D721Med (cell line): ENCODE measurements at regions not wholly inside any gene's neighbourhood (a gene's known extent, or its start where the extent isn't known, plus 50 kb on each side); places are given as distances from the start of the nearest gene placed in this dataset.
"Not testable (repeated sequence)": the region's sequence is repeated elsewhere in the genome, so short reads cannot be mapped to it uniquely, and the experiment has no call there.

Source experiments
- DNase-seq: peaks from one replicate; pipeline ENCODE4 v3.0.0; 2011; ENCODE audit warnings: low spot score; ENCODE audit not compliant: insufficient read length
- FAIRE-seq: peaks from 2 replicates; lab custom pipeline; 2011; peaks lifted over from hg19 to GRCh38; lab: Jason Lieb, UNC
- CTCF ChIP-seq: IDR thresholded peaks from 2 replicates; pipeline ENCODE4 v1.5.1; 2012; ENCODE audit warnings: mild to moderate bottlenecking, control low read depth; ENCODE audit not compliant: insufficient read depth; ENCODE audit errors: missing control alignments

GRCh38 chr2:143996974-143997373 lies 522.9 kb downstream of the ZEB2 start:
- FAIRE-seq, result peak; percentile 25
- DNase-seq, result no peak
- no peak for TF ChIP-seq CTCF

- FAIRE-seq (no peak), DNase-seq (no peak)
- no peak for TF ChIP-seq CTCF
Observed at GRCh38 chr2:143994961-143995360, 525.0 kb downstream of the ZEB2 start.

- DNase-seq, FAIRE-seq: not testable (repeated sequence)
Observed at GRCh38 chr2:143991596-143991995, 528.3 kb downstream of the ZEB2 start.

- DNase-seq (no peak), FAIRE-seq (no peak)
- no peak for TF ChIP-seq CTCF
Observed at GRCh38 chr2:143988082-143988481, 531.8 kb downstream of the ZEB2 start.

- DNase-seq, result no peak
- no peak for FAIRE-seq
- no peak for TF ChIP-seq CTCF
Observed at GRCh38 chr2:143981428-143981827, 538.5 kb downstream of the ZEB2 start.

GRCh38 chr2:143977356-143977755 lies 542.6 kb downstream of the ZEB2 start:
- FAIRE-seq, result no peak
- no peak for DNase-seq
- no peak for TF ChIP-seq CTCF

GRCh38 chr2:143975216-143975615 lies 544.7 kb downstream of the ZEB2 start:
- TF ChIP-seq CTCF, result no peak
- no peak for FAIRE-seq
- no peak for DNase-seq

- DNase-seq (no peak), FAIRE-seq (no peak)
Observed at GRCh38 chr2:143974262-143974661, 545.7 kb downstream of the ZEB2 start.

More at GRCh38 chr2:143974262-143974661, 545.7 kb downstream of the ZEB2 start:
- no peak for TF ChIP-seq CTCF
